ENCODE measurements at regions not wholly inside any gene's neighbourhood (a gene's known extent, or its start where the extent isn't known, plus 50 kb on each side); places are given as distances from the start of the nearest gene placed in this dataset.

- TF ChIP-seq POLR2AphosphoS5 (IDR thresholded peaks at IDR 0.05; ENCODE audit: low read depth) (no peak), EZH2 (IDR thresholded peaks at IDR 0.05; ENCODE audit: low read depth, unreplicated experiment) (no peak), ZNF331 (CRISPR knock-in tag; IDR thresholded peaks at IDR 0.05; ENCODE audit: low read depth) (no peak), JUNB (IDR thresholded peaks at IDR 0.05; ENCODE audit: unreplicated experiment) (no peak), EZH2phosphoT487 (IDR thresholded peaks at IDR 0.05; ENCODE audit: unreplicated experiment) (no peak), NANOG (IDR thresholded peaks at IDR 0.05; ENCODE audit: borderline replicate concordance) (no peak), ZNF114 (CRISPR knock-in tag; IDR thresholded peaks at IDR 0.05) (no peak)
- TF ChIP-seq, protein P1, sequence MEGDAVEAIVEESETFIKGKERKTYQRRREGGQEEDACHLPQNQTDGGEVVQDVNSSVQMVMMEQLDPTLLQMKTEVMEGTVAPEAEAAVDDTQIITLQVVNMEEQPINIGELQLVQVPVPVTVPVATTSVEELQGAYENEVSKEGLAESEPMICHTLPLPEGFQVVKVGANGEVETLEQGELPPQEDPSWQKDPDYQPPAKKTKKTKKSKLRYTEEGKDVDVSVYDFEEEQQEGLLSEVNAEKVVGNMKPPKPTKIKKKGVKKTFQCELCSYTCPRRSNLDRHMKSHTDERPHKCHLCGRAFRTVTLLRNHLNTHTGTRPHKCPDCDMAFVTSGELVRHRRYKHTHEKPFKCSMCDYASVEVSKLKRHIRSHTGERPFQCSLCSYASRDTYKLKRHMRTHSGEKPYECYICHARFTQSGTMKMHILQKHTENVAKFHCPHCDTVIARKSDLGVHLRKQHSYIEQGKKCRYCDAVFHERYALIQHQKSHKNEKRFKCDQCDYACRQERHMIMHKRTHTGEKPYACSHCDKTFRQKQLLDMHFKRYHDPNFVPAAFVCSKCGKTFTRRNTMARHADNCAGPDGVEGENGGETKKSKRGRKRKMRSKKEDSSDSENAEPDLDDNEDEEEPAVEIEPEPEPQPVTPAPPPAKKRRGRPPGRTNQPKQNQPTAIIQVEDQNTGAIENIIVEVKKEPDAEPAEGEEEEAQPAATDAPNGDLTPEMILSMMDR (conservative IDR thresholded peaks at IDR 0.05; ENCODE audit: low read depth in 2 of 2) = no peak
- TF ChIP-seq, protein P2, sequence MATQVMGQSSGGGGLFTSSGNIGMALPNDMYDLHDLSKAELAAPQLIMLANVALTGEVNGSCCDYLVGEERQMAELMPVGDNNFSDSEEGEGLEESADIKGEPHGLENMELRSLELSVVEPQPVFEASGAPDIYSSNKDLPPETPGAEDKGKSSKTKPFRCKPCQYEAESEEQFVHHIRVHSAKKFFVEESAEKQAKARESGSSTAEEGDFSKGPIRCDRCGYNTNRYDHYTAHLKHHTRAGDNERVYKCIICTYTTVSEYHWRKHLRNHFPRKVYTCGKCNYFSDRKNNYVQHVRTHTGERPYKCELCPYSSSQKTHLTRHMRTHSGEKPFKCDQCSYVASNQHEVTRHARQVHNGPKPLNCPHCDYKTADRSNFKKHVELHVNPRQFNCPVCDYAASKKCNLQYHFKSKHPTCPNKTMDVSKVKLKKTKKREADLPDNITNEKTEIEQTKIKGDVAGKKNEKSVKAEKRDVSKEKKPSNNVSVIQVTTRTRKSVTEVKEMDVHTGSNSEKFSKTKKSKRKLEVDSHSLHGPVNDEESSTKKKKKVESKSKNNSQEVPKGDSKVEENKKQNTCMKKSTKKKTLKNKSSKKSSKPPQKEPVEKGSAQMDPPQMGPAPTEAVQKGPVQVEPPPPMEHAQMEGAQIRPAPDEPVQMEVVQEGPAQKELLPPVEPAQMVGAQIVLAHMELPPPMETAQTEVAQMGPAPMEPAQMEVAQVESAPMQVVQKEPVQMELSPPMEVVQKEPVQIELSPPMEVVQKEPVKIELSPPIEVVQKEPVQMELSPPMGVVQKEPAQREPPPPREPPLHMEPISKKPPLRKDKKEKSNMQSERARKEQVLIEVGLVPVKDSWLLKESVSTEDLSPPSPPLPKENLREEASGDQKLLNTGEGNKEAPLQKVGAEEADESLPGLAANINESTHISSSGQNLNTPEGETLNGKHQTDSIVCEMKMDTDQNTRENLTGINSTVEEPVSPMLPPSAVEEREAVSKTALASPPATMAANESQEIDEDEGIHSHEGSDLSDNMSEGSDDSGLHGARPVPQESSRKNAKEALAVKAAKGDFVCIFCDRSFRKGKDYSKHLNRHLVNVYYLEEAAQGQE (IDR thresholded peaks at IDR 0.05; ENCODE audit: unreplicated experiment) = no peak
Observed at GRCh38 chr4:20319825-20320612, 68.3 kb downstream of the SLIT2 start (continued).

- H3K36me3 Mint-ChIP-seq (ENCODE audit: low read depth) = no peaks in the 10 kb centered on the region
- Histone ChIP-seq H3F3A (replicated peaks; ENCODE audit: low read depth) (no peaks in the 10 kb centered on the region), H3K27me3 (ENCODE audit: insufficient read depth) (no peaks in the 10 kb centered on the region), H3K4me2 (no peak overlapping the region), H3K4me1 (ENCODE audit: insufficient read depth) (peaks cover 4% of the 10 kb centered on the region; the same call in 1 of the 2 replicates), H3K79me2 (replicated peaks; ENCODE audit: insufficient read depth) (no peaks in the 10 kb centered on the region), H2AFZ (no peak overlapping the region), H3K27ac (ENCODE audit: low read depth) (no peak overlapping the region), H3K4me3 (no peak overlapping the region), H4K20me1 (replicated peaks; ENCODE audit: insufficient read depth) (no peaks in the 10 kb centered on the region), H3K9me2 (ENCODE audit: insufficient read depth) (no peaks in the 10 kb centered on the region), H3K36me3 (ENCODE audit: insufficient read depth) (no peaks in the 10 kb centered on the region)
- no peaks in the 10 kb centered on the region for H3K27me3 Mint-ChIP-seq (ENCODE audit: insufficient read depth, low read depth, poor library complexity)
- H3K4me3 Mint-ChIP-seq = no peak overlapping the region
- H3K27ac Mint-ChIP-seq = 0 out of 2 replicates have a peak overlapping the region, but pooled peaks have one; percentile 41
- ATAC-seq (no peak), DNase-seq (ENCODE audit: low spot score) (no peak)
- H3K9me3 Mint-ChIP-seq = no peaks in the 10 kb centered on the region
- H3K4me1 Mint-ChIP-seq = peaks cover 9% of the 10 kb centered on the region
- no peak for TF ChIP-seq NANOG (IDR thresholded peaks at IDR 0.05; ENCODE audit: borderline replicate concordance)
- TF ChIP-seq, protein P3, sequence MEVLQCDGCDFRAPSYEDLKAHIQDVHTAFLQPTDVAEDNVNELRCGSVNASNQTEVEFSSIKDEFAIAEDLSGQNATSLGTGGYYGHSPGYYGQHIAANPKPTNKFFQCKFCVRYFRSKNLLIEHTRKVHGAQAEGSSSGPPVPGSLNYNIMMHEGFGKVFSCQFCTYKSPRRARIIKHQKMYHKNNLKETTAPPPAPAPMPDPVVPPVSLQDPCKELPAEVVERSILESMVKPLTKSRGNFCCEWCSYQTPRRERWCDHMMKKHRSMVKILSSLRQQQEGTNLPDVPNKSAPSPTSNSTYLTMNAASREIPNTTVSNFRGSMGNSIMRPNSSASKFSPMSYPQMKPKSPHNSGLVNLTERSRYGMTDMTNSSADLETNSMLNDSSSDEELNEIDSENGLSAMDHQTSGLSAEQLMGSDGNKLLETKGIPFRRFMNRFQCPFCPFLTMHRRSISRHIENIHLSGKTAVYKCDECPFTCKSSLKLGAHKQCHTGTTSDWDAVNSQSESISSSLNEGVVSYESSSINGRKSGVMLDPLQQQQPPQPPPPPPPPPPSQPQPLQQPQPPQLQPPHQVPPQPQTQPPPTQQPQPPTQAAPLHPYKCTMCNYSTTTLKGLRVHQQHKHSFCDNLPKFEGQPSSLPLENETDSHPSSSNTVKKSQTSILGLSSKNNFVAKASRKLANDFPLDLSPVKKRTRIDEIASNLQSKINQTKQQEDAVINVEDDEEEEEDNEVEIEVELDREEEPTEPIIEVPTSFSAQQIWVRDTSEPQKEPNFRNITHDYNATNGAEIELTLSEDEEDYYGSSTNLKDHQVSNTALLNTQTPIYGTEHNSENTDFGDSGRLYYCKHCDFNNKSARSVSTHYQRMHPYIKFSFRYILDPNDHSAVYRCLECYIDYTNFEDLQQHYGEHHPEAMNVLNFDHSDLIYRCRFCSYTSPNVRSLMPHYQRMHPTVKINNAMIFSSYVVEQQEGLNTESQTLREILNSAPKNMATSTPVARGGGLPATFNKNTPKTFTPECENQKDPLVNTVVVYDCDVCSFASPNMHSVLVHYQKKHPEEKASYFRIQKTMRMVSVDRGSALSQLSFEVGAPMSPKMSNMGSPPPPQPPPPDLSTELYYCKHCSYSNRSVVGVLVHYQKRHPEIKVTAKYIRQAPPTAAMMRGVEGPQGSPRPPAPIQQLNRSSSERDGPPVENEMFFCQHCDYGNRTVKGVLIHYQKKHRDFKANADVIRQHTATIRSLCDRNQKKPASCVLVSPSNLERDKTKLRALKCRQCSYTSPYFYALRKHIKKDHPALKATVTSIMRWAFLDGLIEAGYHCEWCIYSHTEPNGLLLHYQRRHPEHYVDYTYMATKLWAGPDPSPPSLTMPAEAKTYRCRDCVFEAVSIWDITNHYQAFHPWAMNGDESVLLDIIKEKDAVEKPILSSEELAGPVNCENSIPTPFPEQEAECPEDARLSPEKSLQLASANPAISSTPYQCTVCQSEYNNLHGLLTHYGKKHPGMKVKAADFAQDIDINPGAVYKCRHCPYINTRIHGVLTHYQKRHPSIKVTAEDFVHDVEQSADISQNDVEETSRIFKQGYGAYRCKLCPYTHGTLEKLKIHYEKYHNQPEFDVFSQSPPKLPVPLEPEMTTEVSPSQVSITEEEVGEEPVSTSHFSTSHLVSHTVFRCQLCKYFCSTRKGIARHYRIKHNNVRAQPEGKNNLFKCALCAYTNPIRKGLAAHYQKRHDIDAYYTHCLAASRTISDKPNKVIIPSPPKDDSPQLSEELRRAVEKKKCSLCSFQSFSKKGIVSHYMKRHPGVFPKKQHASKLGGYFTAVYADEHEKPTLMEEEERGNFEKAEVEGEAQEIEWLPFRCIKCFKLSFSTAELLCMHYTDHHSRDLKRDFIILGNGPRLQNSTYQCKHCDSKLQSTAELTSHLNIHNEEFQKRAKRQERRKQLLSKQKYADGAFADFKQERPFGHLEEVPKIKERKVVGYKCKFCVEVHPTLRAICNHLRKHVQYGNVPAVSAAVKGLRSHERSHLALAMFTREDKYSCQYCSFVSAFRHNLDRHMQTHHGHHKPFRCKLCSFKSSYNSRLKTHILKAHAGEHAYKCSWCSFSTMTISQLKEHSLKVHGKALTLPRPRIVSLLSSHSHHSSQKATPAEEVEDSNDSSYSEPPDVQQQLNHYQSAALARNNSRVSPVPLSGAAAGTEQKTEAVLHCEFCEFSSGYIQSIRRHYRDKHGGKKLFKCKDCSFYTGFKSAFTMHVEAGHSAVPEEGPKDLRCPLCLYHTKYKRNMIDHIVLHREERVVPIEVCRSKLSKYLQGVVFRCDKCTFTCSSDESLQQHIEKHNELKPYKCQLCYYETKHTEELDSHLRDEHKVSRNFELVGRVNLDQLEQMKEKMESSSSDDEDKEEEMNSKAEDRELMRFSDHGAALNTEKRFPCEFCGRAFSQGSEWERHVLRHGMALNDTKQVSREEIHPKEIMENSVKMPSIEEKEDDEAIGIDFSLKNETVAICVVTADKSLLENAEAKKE (CRISPR knock-in tag; IDR thresholded peaks at IDR 0.05) = no peak
Observed at GRCh38 chr4:20323991-20324390, 72.3 kb downstream of the SLIT2 start.

All from GM23338 (cell line).